ENCODE measurements at regions not wholly inside any gene's neighbourhood (a gene's known extent, or its start where the extent isn't known, plus 50 kb on each side); places are given as distances from the start of the nearest gene placed in this dataset.
A peak's percentile ranks its signal among the peaks of the same experiment; 100 is the strongest.

DNA sequence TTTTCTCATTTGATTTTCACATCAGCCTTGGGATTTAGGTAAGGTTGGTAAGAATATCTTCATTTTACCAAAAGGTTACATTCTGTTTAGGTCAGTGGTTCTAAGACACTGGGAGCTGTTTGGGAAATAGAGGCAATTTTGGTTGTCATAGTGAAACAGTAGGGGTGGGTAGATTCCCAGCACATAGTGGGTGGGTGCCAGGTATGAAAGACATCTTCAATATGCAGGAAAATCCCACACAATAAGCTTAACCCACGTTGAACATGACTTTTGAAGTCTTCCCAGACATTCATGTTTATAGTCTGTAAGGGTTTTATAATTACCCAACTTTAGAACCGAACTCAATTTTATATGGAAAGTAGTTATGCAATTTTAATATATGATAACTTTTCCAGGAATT, 249.6 kb downstream of the SNCA start:
- Mint-ChIP-seq H3K4me3 (no peak overlapping the region), H3K27me3 (peaks cover 15% of the 10 kb centered on the region), H3K4me1 (no peaks in the 10 kb centered on the region), H3K27ac (no peak overlapping the region), H3K36me3 (no peaks in the 10 kb centered on the region), H3K9me3 (ENCODE audit: low read depth) (no peaks in the 10 kb centered on the region)
- CTCF ChIA-PET, result interaction anchor here (0.7 kb wide), 1 partner anchor 14 kb away, joined by 3 read pairs; no protein-coding TSS in a partner anchor
- DNase-seq (no peak), ATAC-seq (no peak)

DNA sequence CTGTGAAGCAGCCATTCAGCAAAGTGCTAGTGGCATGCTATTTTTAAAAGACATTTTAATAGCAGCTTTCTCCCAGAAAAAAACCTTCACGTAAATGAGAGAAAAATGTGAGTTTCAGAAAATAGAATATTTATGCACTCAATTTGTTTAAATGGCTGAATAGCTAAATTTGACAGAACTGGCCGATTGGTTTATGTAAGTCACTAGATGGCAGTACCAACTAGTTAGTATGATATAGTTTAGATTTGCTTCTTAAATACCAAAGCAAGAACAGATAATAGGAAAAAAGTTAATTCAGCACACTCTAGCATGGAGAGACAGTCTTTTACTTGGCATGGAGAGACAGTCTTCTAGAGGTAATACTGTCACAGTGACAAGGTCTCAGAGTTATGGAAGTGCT, 250.1 kb downstream of the SNCA start:
- H3K4me1 Mint-ChIP-seq, result no peaks in the 10 kb centered on the region
- H3K27me3 Mint-ChIP-seq, result peaks cover 15% of the 10 kb centered on the region
- no peak for DNase-seq
- H3K9me3 Mint-ChIP-seq (ENCODE audit: low read depth), result no peaks in the 10 kb centered on the region
- CTCF ChIA-PET, result interaction anchor here (0.7 kb wide), 1 partner anchor 13 kb away, joined by 3 read pairs; no protein-coding TSS in a partner anchor
- H3K4me3 Mint-ChIP-seq, result no peak overlapping the region
- no peaks in the 10 kb centered on the region for H3K36me3 Mint-ChIP-seq
- ATAC-seq, result no peak
- H3K27ac Mint-ChIP-seq, result no peak overlapping the region

DNA sequence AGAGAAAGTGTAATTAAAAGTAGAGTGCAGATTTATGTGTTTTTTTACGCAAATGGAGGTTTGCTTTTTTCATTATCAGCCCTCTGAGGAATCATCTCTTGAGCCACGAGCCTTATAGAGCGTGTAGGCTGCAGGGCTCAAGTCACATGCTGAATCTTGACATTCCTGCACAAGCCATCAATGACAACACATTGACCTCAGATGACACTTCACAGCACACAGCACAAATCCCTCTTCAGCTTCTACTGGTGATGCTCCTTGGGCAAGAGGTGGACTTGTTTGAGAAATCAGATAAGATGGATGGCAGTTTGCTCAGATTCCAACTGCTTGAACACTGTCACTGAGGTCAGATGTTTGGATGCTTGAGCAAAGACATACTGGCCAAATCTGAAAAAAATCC, 250.6 kb downstream of the SNCA start:
- Mint-ChIP-seq H3K36me3 (no peaks in the 10 kb centered on the region), H3K9me3 (ENCODE audit: low read depth) (no peaks in the 10 kb centered on the region), H3K4me3 (no peak overlapping the region), H3K27me3 (peaks cover 15% of the 10 kb centered on the region), H3K27ac (no peak overlapping the region), H3K4me1 (no peaks in the 10 kb centered on the region)
- CTCF ChIA-PET, result no interaction called here
- DNase-seq (no peak), ATAC-seq (no peak)

- Mint-ChIP-seq H3K9me3 (ENCODE audit: low read depth) (no peaks in the 10 kb centered on the region), H3K4me3 (no peak overlapping the region), H3K36me3 (no peaks in the 10 kb centered on the region), H3K4me1 (no peaks in the 10 kb centered on the region), H3K27me3 (peaks cover 16% of the 10 kb centered on the region), H3K27ac (no peak overlapping the region)
- ATAC-seq (no peak), DNase-seq (no peak)
- CTCF ChIA-PET, result no interaction called here
Observed at GRCh38 chr4:89582756-89583505, 254.0 kb downstream of the SNCA start.

DNA sequence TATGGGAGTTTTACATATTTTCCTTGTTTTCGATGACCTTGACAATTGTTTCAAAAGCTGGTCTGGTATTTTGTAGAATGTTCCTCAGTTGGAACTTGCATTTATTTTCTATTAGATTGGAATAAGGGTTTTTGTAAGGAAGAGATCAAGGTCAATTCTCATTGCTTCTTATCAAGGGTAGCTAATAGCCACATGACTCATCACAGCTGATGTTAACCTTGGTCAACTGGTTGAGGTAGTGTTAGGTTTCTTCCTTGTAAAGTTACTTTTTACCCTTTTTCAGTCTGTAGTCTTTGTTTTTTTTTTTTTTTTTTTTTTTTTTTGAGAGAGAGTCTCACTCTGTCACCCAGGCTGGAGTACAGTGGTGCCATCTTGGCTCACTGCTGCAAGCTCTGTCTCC, 257.2 kb downstream of the SNCA start:
- ATAC-seq (no peak), DNase-seq (no peak)
- CTCF ChIA-PET, result no interaction called here
- Mint-ChIP-seq H3K36me3 (no peaks in the 10 kb centered on the region), H3K27me3 (peaks cover 12% of the 10 kb centered on the region), H3K4me1 (no peaks in the 10 kb centered on the region), H3K9me3 (ENCODE audit: low read depth) (no peaks in the 10 kb centered on the region), H3K4me3 (no peak overlapping the region), H3K27ac (no peak overlapping the region)

DNA sequence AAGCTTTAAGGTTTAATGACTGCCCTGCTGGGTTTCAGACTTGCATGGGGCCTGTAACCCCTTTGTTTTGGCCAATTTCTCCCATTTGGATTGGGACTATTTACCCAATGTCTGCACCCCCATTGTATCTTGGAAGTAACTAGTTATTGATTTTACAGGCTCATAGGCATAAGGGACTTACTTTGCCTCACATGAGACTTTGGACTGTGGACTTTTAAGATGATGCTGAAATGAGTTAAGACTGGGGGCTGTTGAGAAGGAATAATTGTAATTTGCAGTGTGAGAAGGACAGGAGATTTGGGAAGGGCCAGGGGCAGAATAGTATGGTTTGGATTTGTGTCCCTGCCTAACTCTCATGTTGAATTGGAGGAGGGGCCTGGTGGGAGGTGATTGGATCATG, 260.7 kb downstream of the SNCA start:
- Mint-ChIP-seq H3K27ac (no peak overlapping the region), H3K36me3 (no peaks in the 10 kb centered on the region), H3K4me3 (no peak overlapping the region), H3K27me3 (peaks cover 3% of the 10 kb centered on the region), H3K4me1 (no peaks in the 10 kb centered on the region), H3K9me3 (ENCODE audit: low read depth) (no peaks in the 10 kb centered on the region)
- no peak for DNase-seq
- ATAC-seq, result no peak
- CTCF ChIA-PET, result no interaction called here

DNA sequence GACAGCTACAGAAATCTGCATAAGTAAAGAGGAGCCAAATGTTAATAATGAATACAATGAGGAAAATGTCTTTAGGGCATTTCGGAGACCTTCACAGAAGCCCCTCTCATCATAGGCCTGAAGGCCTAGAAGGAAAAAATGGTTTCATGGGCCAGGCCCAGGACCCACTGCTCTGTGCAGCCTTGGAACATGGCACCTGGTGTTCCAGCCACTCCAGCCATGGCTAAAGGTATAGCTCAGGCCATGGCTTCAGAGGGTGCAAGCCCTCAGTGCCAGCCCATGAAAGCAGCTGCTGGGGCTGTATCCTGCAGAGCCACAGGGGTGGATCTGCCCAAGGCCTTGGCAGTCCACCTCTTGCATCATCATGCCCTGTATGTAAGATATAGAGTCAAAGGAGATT, 261.1 kb downstream of the SNCA start:
- peaks cover 7% of the 10 kb centered on the region for H3K27me3 Mint-ChIP-seq

DNA sequence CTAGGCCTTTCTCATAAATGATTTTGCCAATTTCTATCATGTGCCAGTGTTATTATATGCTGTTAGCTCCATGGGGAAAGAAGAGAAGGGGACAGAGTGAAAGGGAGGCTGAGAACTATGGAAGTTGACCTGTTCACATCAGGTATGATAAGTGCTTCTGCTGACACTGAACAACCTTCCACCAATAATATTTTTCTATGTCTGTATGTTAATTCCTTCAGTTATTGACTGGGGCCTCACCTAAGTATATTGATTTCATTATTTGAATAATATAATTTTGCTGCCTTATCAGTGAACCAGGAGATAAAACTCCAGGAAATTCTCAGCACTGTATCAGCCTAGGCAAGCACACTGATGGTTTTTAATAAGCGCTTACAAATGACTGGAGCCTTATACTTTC, 262.8 kb downstream of the SNCA start:
- Mint-ChIP-seq H3K4me3 (no peak overlapping the region), H3K9me3 (ENCODE audit: low read depth) (no peaks in the 10 kb centered on the region), H3K36me3 (no peaks in the 10 kb centered on the region), H3K4me1 (no peaks in the 10 kb centered on the region), H3K27me3 (peaks cover 13% of the 10 kb centered on the region), H3K27ac (no peak overlapping the region)
- ATAC-seq (no peak), DNase-seq (no peak)
- CTCF ChIA-PET, result interaction anchor here (1.2 kb wide), 1 partner anchor 13 kb away, joined by 3 read pairs; no protein-coding TSS in a partner anchor

More for the DNA sequence above, 261.1 kb downstream of the SNCA start:
- no peaks in the 10 kb centered on the region for H3K36me3 Mint-ChIP-seq
- H3K4me3 Mint-ChIP-seq, result no peak overlapping the region
- ATAC-seq (no peak), DNase-seq (no peak)
- CTCF ChIA-PET, result no interaction called here
- no peaks in the 10 kb centered on the region for H3K4me1 Mint-ChIP-seq
- H3K27ac Mint-ChIP-seq, result no peak overlapping the region
- no peaks in the 10 kb centered on the region for H3K9me3 Mint-ChIP-seq (ENCODE audit: low read depth)

DNA sequence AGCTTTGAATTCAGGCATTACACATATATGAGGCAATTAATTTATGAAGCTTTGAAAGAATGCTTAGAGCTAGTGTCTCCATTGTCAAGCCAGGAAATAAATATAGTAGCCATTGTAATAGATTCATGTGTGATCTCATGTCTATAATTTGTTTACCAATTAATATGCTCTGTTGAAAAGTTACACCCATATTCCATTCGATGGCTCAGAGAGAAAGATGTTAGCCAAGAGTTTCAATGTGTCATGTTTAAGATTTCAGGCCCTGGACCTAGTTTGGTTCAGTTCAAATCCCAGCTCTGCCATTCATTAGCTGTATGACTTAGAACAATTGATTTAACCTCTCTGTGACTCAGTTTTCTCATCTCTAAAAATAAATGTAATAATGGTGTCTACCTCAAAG, 263.3 kb downstream of the SNCA start:
- H3K36me3 Mint-ChIP-seq, result no peaks in the 10 kb centered on the region
- H3K4me3 Mint-ChIP-seq, result no peak overlapping the region
- DNase-seq (no peak), ATAC-seq (no peak)
- CTCF ChIA-PET, result interaction anchor here (1.2 kb wide), 1 partner anchor 13 kb away, joined by 3 read pairs; no protein-coding TSS in a partner anchor
- H3K4me1 Mint-ChIP-seq, result no peaks in the 10 kb centered on the region
- H3K27me3 Mint-ChIP-seq, result peaks cover 13% of the 10 kb centered on the region
- no peak overlapping the region for H3K27ac Mint-ChIP-seq
- no peaks in the 10 kb centered on the region for H3K9me3 Mint-ChIP-seq (ENCODE audit: low read depth)

- Mint-ChIP-seq H3K4me1 (no peaks in the 10 kb centered on the region), H3K36me3 (no peaks in the 10 kb centered on the region), H3K4me3 (no peak overlapping the region), H3K27me3 (peaks cover 21% of the 10 kb centered on the region), H3K27ac (no peak overlapping the region), H3K9me3 (ENCODE audit: low read depth) (no peaks in the 10 kb centered on the region)
- ATAC-seq (no peak), DNase-seq (no peak)
- CTCF ChIA-PET, result no interaction called here
Observed at GRCh38 chr4:89572224-89572858, 264.6 kb downstream of the SNCA start.

- Mint-ChIP-seq H3K36me3 (no peaks in the 10 kb centered on the region), H3K27me3 (peaks cover 28% of the 10 kb centered on the region), H3K9me3 (ENCODE audit: low read depth) (no peaks in the 10 kb centered on the region), H3K27ac (no peak overlapping the region), H3K4me3 (no peak overlapping the region), H3K4me1 (no peaks in the 10 kb centered on the region)
- no peak for ATAC-seq
- DNase-seq, result no peak
- CTCF ChIA-PET, result no interaction called here
Observed at GRCh38 chr4:89570931-89571330, 263.3 kb upstream of the GPRIN3 start.

GRCh38 chr4:89567936-89568335, 260.3 kb upstream of the GPRIN3 start:
- Mint-ChIP-seq H3K4me1 (peaks cover 8% of the 10 kb centered on the region), H3K27me3 (peaks cover 28% of the 10 kb centered on the region), H3K36me3 (no peaks in the 10 kb centered on the region), H3K27ac (no peak overlapping the region), H3K4me3 (no peak overlapping the region), H3K9me3 (ENCODE audit: low read depth) (no peaks in the 10 kb centered on the region)
- CTCF ChIA-PET, result no interaction called here
- no peak for DNase-seq
- no peak for ATAC-seq

DNA sequence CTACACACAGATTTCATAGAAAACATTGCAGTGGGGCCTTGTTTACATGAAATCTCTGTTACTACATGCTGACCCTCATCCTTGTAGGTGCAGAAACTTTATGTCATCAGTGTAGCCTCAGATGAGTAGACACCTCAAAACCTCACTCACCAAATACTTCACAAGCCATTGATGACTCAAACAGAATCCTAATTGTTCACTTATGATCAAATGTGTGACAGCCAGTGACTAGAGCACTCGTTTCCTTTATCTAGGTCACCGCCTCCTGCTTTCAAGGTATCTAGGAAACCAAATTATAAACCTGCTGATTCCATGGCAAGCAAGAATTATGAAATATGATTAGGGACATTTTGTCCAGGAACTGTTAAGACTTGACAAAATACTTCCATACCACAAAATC, 255.8 kb upstream of the GPRIN3 start:
- Mint-ChIP-seq H3K4me1 (peaks cover 9% of the 10 kb centered on the region), H3K27me3 (peaks cover 28% of the 10 kb centered on the region), H3K27ac (no peak overlapping the region), H3K36me3 (no peaks in the 10 kb centered on the region), H3K4me3 (no peak overlapping the region), H3K9me3 (ENCODE audit: low read depth) (no peaks in the 10 kb centered on the region)
- DNase-seq (no peak), ATAC-seq (peak; percentile 82)
- CTCF ChIA-PET, result no interaction called here

GRCh38 chr4:89562746-89563145, 255.1 kb upstream of the GPRIN3 start:
- CTCF ChIA-PET, result no interaction called here
- Mint-ChIP-seq H3K27me3 (peaks cover 23% of the 10 kb centered on the region), H3K9me3 (ENCODE audit: low read depth) (no peaks in the 10 kb centered on the region), H3K4me3 (no peak overlapping the region), H3K27ac (no peak overlapping the region), H3K4me1 (peaks cover 9% of the 10 kb centered on the region), H3K36me3 (no peaks in the 10 kb centered on the region)
- DNase-seq (no peak), ATAC-seq (no peak)

Data from activated CD8-positive, alpha-beta memory T cell treated with anti-CD3 and anti-CD28 coated beads, Interleukin-2, amount 10 ng/mL, durations not matched to agents 7 days and 5 days (primary cell).